ENCODE measurements at regions not wholly inside any gene's neighbourhood (a gene's known extent, or its start where the extent isn't known, plus 50 kb on each side); places are given as distances from the start of the nearest gene placed in this dataset.

DNA sequence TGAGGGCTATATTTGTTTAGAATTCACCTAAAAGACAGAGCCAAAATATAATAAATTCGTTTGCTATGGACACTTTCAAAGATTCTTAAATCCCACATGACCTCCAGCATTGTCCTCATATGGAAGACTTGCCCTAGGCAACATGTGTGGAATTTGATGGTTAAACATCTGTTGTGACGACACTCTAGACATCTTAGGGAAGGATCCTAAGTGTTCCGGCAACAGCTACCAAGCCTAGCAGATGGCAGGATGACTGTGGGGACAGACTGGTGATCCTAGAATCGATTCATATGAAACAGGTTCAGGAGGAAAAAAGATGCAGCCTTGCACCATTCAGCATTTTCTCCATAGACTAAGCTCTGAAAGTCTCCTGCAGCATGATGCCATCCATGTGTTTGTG, 77.6 kb upstream of the BACH2 start:
- TF ChIP-seq, protein P1, sequence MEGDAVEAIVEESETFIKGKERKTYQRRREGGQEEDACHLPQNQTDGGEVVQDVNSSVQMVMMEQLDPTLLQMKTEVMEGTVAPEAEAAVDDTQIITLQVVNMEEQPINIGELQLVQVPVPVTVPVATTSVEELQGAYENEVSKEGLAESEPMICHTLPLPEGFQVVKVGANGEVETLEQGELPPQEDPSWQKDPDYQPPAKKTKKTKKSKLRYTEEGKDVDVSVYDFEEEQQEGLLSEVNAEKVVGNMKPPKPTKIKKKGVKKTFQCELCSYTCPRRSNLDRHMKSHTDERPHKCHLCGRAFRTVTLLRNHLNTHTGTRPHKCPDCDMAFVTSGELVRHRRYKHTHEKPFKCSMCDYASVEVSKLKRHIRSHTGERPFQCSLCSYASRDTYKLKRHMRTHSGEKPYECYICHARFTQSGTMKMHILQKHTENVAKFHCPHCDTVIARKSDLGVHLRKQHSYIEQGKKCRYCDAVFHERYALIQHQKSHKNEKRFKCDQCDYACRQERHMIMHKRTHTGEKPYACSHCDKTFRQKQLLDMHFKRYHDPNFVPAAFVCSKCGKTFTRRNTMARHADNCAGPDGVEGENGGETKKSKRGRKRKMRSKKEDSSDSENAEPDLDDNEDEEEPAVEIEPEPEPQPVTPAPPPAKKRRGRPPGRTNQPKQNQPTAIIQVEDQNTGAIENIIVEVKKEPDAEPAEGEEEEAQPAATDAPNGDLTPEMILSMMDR (conservative IDR thresholded peaks at IDR 0.05), result no peak
- no peak for TF ChIP-seq EZH2 (IDR thresholded peaks at IDR 0.05; ENCODE audit: low read depth)

Data from PC-9 (cell line).